Activated CD4-positive, alpha-beta T cell treated with anti-CD3 and anti-CD28 coated beads, Interleukin-2, amount 10 ng/mL, durations not matched to agents 24 days and 14 days (primary cell): ENCODE measurements at regions not wholly inside any gene's neighbourhood (a gene's known extent, or its start where the extent isn't known, plus 50 kb on each side); places are given as distances from the start of the nearest gene placed in this dataset.
A peak's percentile ranks its signal among the peaks of the same experiment; 100 is the strongest.

Source experiments
- DNase-seq: peaks from one replicate; pipeline ENCODE4 v3.0.0; 2022
- H3K27ac Mint-ChIP-seq: one replicate; pipeline ENCODE4 v1.8.0; 2022; ENCODE audit warnings: mild to moderate bottlenecking, mixed read lengths
- H3K27me3 Mint-ChIP-seq: one replicate; pipeline ENCODE4 v1.8.0; 2022; ENCODE audit warnings: mixed read lengths
- H3K36me3 Mint-ChIP-seq: one replicate; pipeline ENCODE4 v1.8.0; 2022; ENCODE audit warnings: low read depth, mild to moderate bottlenecking, mixed read lengths
- H3K4me1 Mint-ChIP-seq: one replicate; pipeline ENCODE4 v1.8.0; 2021; ENCODE audit warnings: mixed read lengths
- H3K4me3 Mint-ChIP-seq: one replicate; pipeline ENCODE4 v1.8.0; 2022; ENCODE audit warnings: mild to moderate bottlenecking, moderate library complexity, mixed read lengths
- H3K9me3 Mint-ChIP-seq: one replicate; pipeline ENCODE4 v1.8.0; 2021; ENCODE audit warnings: mixed read lengths
- intact Hi-C: fragments of 100-400 bp; cut with micrococcal nuclease; formaldehyde crosslinking; loops from one replicate; pipeline ENCODE4 v1.15.1; 2023

GRCh38 chr14:71693381-71693780, 238.8 kb upstream of the RGS6 start:
- H3K9me3 Mint-ChIP-seq: no peaks in the 10 kb centered on the region
- DNase-seq: no peak
- no peaks in the 10 kb centered on the region for H3K27me3 Mint-ChIP-seq
- H3K4me3 Mint-ChIP-seq: no peak overlapping the region
- no peak overlapping the region for H3K27ac Mint-ChIP-seq
- intact Hi-C loops: no loop called here
- H3K4me1 Mint-ChIP-seq: peaks cover 5% of the 10 kb centered on the region
- peaks cover 41% of the 10 kb centered on the region for H3K36me3 Mint-ChIP-seq

GRCh38 chr14:71694591-71695530, 237.4 kb upstream of the RGS6 start:
- H3K36me3 Mint-ChIP-seq: peaks cover 50% of the 10 kb centered on the region
- peaks cover 8% of the 10 kb centered on the region for H3K4me1 Mint-ChIP-seq
- H3K27ac Mint-ChIP-seq: no peak overlapping the region
- H3K9me3 Mint-ChIP-seq: no peaks in the 10 kb centered on the region
- intact Hi-C loops: no loop called here
- DNase-seq: no peak
- no peak overlapping the region for H3K4me3 Mint-ChIP-seq
- H3K27me3 Mint-ChIP-seq: no peaks in the 10 kb centered on the region

- Mint-ChIP-seq H3K36me3 (peaks cover 47% of the 10 kb centered on the region), H3K9me3 (no peaks in the 10 kb centered on the region), H3K4me1 (peaks cover 11% of the 10 kb centered on the region), H3K27me3 (no peaks in the 10 kb centered on the region), H3K4me3 (no peak overlapping the region), H3K27ac (no peak overlapping the region)
- DNase-seq: no peak
- intact Hi-C loops: no loop called here
Observed at GRCh38 chr14:71695611-71696350, 236.4 kb upstream of the RGS6 start.

GRCh38 chr14:71698027-71698426, 234.2 kb upstream of the RGS6 start:
- H3K4me1 Mint-ChIP-seq: peaks cover 25% of the 10 kb centered on the region
- H3K4me3 Mint-ChIP-seq: no peak overlapping the region
- peaks cover 50% of the 10 kb centered on the region for H3K36me3 Mint-ChIP-seq
- no peak for DNase-seq
- H3K27me3 Mint-ChIP-seq: no peaks in the 10 kb centered on the region
- H3K9me3 Mint-ChIP-seq: peaks cover 3% of the 10 kb centered on the region
- H3K27ac Mint-ChIP-seq: no peak overlapping the region
- intact Hi-C loops: no loop called here

- Mint-ChIP-seq H3K36me3 (peaks cover 56% of the 10 kb centered on the region), H3K4me3 (no peak overlapping the region), H3K27ac (no peak overlapping the region), H3K4me1 (peaks cover 26% of the 10 kb centered on the region), H3K9me3 (peaks cover 3% of the 10 kb centered on the region), H3K27me3 (no peaks in the 10 kb centered on the region)
- intact Hi-C loops: no loop called here
- DNase-seq: no peak
Observed at GRCh38 chr14:71698673-71699072, 233.6 kb upstream of the RGS6 start.

- H3K27ac Mint-ChIP-seq: no peak overlapping the region
- no peaks in the 10 kb centered on the region for H3K27me3 Mint-ChIP-seq
- DNase-seq: no peak
- H3K36me3 Mint-ChIP-seq: peaks cover 49% of the 10 kb centered on the region
- intact Hi-C loops: no loop called here
- H3K9me3 Mint-ChIP-seq: peaks cover 3% of the 10 kb centered on the region
- peak overlapping the region; percentile 39 for H3K4me3 Mint-ChIP-seq
- H3K4me1 Mint-ChIP-seq: peaks cover 26% of the 10 kb centered on the region
Observed at GRCh38 chr14:71701990-71702389, 230.2 kb upstream of the RGS6 start.

- intact Hi-C loops: no loop called here
- Mint-ChIP-seq H3K4me3 (no peak overlapping the region), H3K36me3 (peaks cover 52% of the 10 kb centered on the region), H3K27ac (no peak overlapping the region), H3K27me3 (no peaks in the 10 kb centered on the region), H3K4me1 (peaks cover 23% of the 10 kb centered on the region), H3K9me3 (peaks cover 3% of the 10 kb centered on the region)
- DNase-seq: no peak
Observed at GRCh38 chr14:71702786-71703185, 229.4 kb upstream of the RGS6 start.

GRCh38 chr14:71703477-71703876, 228.8 kb upstream of the RGS6 start:
- no peak overlapping the region for H3K27ac Mint-ChIP-seq
- intact Hi-C loops: no loop called here
- peaks cover 3% of the 10 kb centered on the region for H3K9me3 Mint-ChIP-seq
- no peak overlapping the region for H3K4me3 Mint-ChIP-seq
- DNase-seq: no peak
- peaks cover 21% of the 10 kb centered on the region for H3K4me1 Mint-ChIP-seq
- no peaks in the 10 kb centered on the region for H3K27me3 Mint-ChIP-seq
- H3K36me3 Mint-ChIP-seq: peaks cover 52% of the 10 kb centered on the region

GRCh38 chr14:71704210-71704609, 228.0 kb upstream of the RGS6 start:
- H3K27me3 Mint-ChIP-seq: no peaks in the 10 kb centered on the region
- peaks cover 22% of the 10 kb centered on the region for H3K4me1 Mint-ChIP-seq
- DNase-seq: no peak
- no peak overlapping the region for H3K27ac Mint-ChIP-seq
- H3K36me3 Mint-ChIP-seq: peaks cover 49% of the 10 kb centered on the region
- H3K9me3 Mint-ChIP-seq: peaks cover 3% of the 10 kb centered on the region
- no peak overlapping the region for H3K4me3 Mint-ChIP-seq
- intact Hi-C loops: no loop called here

GRCh38 chr14:71705460-71705859, 226.8 kb upstream of the RGS6 start:
- peaks cover 50% of the 10 kb centered on the region for H3K36me3 Mint-ChIP-seq
- no peak for DNase-seq

GRCh38 chr14:71709076-71709475, 223.2 kb upstream of the RGS6 start:
- H3K4me3 Mint-ChIP-seq: no peak overlapping the region
- peaks cover 51% of the 10 kb centered on the region for H3K36me3 Mint-ChIP-seq

More at GRCh38 chr14:71705460-71705859, 226.8 kb upstream of the RGS6 start:
- Mint-ChIP-seq H3K27me3 (no peaks in the 10 kb centered on the region), H3K27ac (no peak overlapping the region), H3K4me3 (no peak overlapping the region), H3K9me3 (peaks cover 3% of the 10 kb centered on the region), H3K4me1 (peaks cover 20% of the 10 kb centered on the region)
- intact Hi-C loops: no loop called here

GRCh38 chr14:71709987-71710386, 222.2 kb upstream of the RGS6 start:
- peaks cover 54% of the 10 kb centered on the region for H3K36me3 Mint-ChIP-seq
- H3K4me1 Mint-ChIP-seq: peaks cover 22% of the 10 kb centered on the region
- H3K4me3 Mint-ChIP-seq: no peak overlapping the region

More at GRCh38 chr14:71709076-71709475, 223.2 kb upstream of the RGS6 start:
- H3K27ac Mint-ChIP-seq: no peak overlapping the region
- no peaks in the 10 kb centered on the region for H3K9me3 Mint-ChIP-seq
- no peaks in the 10 kb centered on the region for H3K27me3 Mint-ChIP-seq
- H3K4me1 Mint-ChIP-seq: peaks cover 20% of the 10 kb centered on the region
- intact Hi-C loops: no loop called here
- no peak for DNase-seq

GRCh38 chr14:71711125-71711524, 221.1 kb upstream of the RGS6 start:
- H3K36me3 Mint-ChIP-seq: peaks cover 53% of the 10 kb centered on the region
- DNase-seq: no peak

More at GRCh38 chr14:71709987-71710386, 222.2 kb upstream of the RGS6 start:
- no peak for DNase-seq
- Mint-ChIP-seq H3K27me3 (no peaks in the 10 kb centered on the region), H3K27ac (no peak overlapping the region), H3K9me3 (no peaks in the 10 kb centered on the region)
- intact Hi-C loops: loop anchor here (10.0 kb wide), 1 partner anchor 115 kb away; no protein-coding TSS in a partner anchor

GRCh38 chr14:71711619-71712018, 220.6 kb upstream of the RGS6 start:
- H3K4me3 Mint-ChIP-seq: no peak overlapping the region

More at GRCh38 chr14:71711125-71711524, 221.1 kb upstream of the RGS6 start:
- H3K4me3 Mint-ChIP-seq: peak overlapping the region; percentile 32
- H3K27me3 Mint-ChIP-seq: no peaks in the 10 kb centered on the region
- intact Hi-C loops: loop anchor here (10.0 kb wide), 1 partner anchor 116 kb away; no protein-coding TSS in a partner anchor
- no peaks in the 10 kb centered on the region for H3K9me3 Mint-ChIP-seq
- H3K27ac Mint-ChIP-seq: peak overlapping the region; percentile 75
- peaks cover 25% of the 10 kb centered on the region for H3K4me1 Mint-ChIP-seq

More at GRCh38 chr14:71711619-71712018, 220.6 kb upstream of the RGS6 start:
- intact Hi-C loops: loop anchor here (10.0 kb wide), 1 partner anchor 117 kb away; no protein-coding TSS in a partner anchor
- Mint-ChIP-seq H3K27ac (peak overlapping the region; percentile 75), H3K36me3 (peaks cover 55% of the 10 kb centered on the region), H3K27me3 (no peaks in the 10 kb centered on the region), H3K4me1 (peaks cover 25% of the 10 kb centered on the region), H3K9me3 (no peaks in the 10 kb centered on the region)
- no peak for DNase-seq
